Lower lobe of right lung (tissue), 2 donors: ENCODE measurements at regions not wholly inside any gene's neighbourhood (a gene's known extent, or its start where the extent isn't known, plus 50 kb on each side); places are given as distances from the start of the nearest gene placed in this dataset.
"Not testable (repeated sequence)": the region's sequence is repeated elsewhere in the genome, so short reads cannot be mapped to it uniquely, and the experiment has no call there.

ENCODE experiments used
- ATAC-seq, 2 donors: fragments of 200-7000 bp; cut with Tn5 transposase; one replicate each; pipeline ENCODE4 v1.9.1; 2020 to 2022; ENCODE audit warnings: mild to moderate bottlenecking in 2 of 2, moderate library complexity in 2 of 2
- DNase-seq: peaks from one replicate; pipeline ENCODE4 v3.0.0-alpha.2; 2020
- H3K27ac ChIP-seq: fragments of 200-600 bp; one replicate; pipeline ENCODE4 v1.8.0; 2022
- H3K27me3 ChIP-seq: fragments of 200-600 bp; one replicate; pipeline ENCODE4 v1.8.0; 2022; ENCODE audit warnings: low read depth
- H3K36me3 ChIP-seq: fragments of 200-600 bp; one replicate; pipeline ENCODE4 v1.8.0; 2022; ENCODE audit warnings: mild to moderate bottlenecking
- H3K4me1 ChIP-seq: fragments of 200-600 bp; one replicate; pipeline ENCODE4 v1.8.0; 2022
- H3K4me3 ChIP-seq: fragments of 200-600 bp; one replicate; pipeline ENCODE4 v1.8.0; 2022; ENCODE audit warnings: mild to moderate bottlenecking
- H3K9me3 ChIP-seq: fragments of 200-600 bp; one replicate; pipeline ENCODE4 v1.8.0; 2022
- intact Hi-C: fragments of 100-400 bp; cut with DNase I; formaldehyde crosslinking; loops from one replicate; pipeline ENCODE4 v1.11.0; 2022
- donor health status: DM: no; HTN: yes; CAD: no; lungs with severe emphysema.

DNA sequence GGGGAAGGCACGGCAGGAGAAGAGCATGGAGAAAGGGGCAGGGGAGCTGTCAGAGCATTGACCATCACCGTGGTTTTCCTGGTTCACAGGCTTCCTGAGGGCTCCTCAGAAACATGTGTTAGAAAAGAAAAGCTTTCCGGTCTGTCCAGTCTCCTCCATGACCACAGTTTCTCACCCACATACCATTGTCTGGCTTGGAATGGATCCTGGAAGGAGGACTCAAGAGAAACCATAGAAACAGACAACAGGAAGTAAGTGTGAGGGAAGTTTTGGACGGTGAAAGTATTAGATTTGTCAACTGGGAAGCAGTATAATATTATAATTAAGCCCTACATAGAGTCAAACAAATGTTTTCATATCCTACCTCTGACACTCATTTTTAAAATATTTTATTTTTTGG, 52.7 kb upstream of the NOTCH2NLA start:
- H3K27me3 ChIP-seq, H3K4me3 ChIP-seq, H3K27ac ChIP-seq, H3K4me1 ChIP-seq, H3K36me3 ChIP-seq, H3K9me3 ChIP-seq, DNase-seq, intact Hi-C loops: not testable (repeated sequence)
- peak in 1 of 2 donors; percentile 29 for ATAC-seq

DNA sequence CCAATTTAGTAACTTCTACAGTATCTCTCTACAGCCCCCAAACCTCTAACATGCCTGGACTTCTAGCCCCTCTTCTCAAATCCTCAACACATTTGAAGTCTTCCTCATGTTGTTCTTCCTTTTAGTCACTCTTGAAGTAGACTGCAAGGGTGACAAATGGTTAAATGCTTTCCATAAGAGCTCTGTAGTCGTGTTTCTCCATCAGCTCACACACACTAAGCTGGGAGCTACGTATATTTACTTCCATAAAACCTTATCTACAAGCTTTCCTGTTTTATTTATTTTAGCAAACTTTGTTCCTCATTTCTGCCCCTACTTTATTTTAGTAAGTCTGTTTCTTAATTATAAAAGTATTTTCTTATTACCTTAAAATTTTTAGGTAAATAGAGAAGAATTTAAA, 49.9 kb upstream of the NOTCH2NLA start:
- DNase-seq, H3K27me3 ChIP-seq, H3K4me3 ChIP-seq, H3K27ac ChIP-seq, H3K9me3 ChIP-seq, H3K36me3 ChIP-seq, H3K4me1 ChIP-seq, ATAC-seq, intact Hi-C loops: not testable (repeated sequence)
